Vagina (tissue), 2 donors: ENCODE measurements at regions not wholly inside any gene's neighbourhood (a gene's known extent, or its start where the extent isn't known, plus 50 kb on each side); places are given as distances from the start of the nearest gene placed in this dataset.

Source experiments
- DNase-seq, 2 donors: peaks; one replicate each; pipeline ENCODE4 v3.0.0-alpha.2; 2017; ENCODE audit errors: extremely low spot score in 2 of 2
- H3K27ac ChIP-seq: fragments of 200-600 bp; sonication (generic); one replicate; pipeline ENCODE4 v1.5.1; 2019
- H3K27me3 ChIP-seq: fragments of 200-600 bp; sonication (generic); one replicate; pipeline ENCODE4 v1.5.1; 2019
- H3K36me3 ChIP-seq, 2 donors: fragments of 200-600 bp; sonication (generic); one replicate each; pipeline ENCODE4 v1.5.1; 2017 to 2019
- H3K4me1 ChIP-seq: fragments of 200-600 bp; sonication (generic); one replicate; pipeline ENCODE4 v1.5.1; 2019
- H3K4me3 ChIP-seq, 2 donors: fragments of 200-600 bp; sonication (generic); 1 replicate in 1 of 2; 2 replicates in 1 of 2; pipeline ENCODE4 v1.5.1; 2016 to 2019
- H3K9me3 ChIP-seq: fragments of 200-600 bp; sonication (generic); one replicate; pipeline ENCODE4 v1.5.1; 2019
- CTCF ChIP-seq, 3 experiments: fragments of 450-650 bp in 2 of 3; fragments of 200-600 bp in 1 of 3; sonication (generic) in 1 of 3; IDR thresholded peaks; one replicate each; pipeline ENCODE4 v1.5.1; 2017 to 2019; ENCODE audit warnings: antibody characterized with exemption in 3 of 3, mild to moderate bottlenecking in 2 of 3, moderate library complexity in 2 of 3
- POLR2A ChIP-seq, 2 donors: fragments of 450-650 bp; IDR thresholded peaks; one replicate each; pipeline ENCODE4 v1.6.1; 2017; ENCODE audit warnings: antibody characterized with exemption in 2 of 2, mild to moderate bottlenecking in 2 of 2, moderate library complexity in 2 of 2
- POLR2AphosphoS5 ChIP-seq, 2 donors: sonication (generic); formaldehyde crosslinking; IDR thresholded peaks; one replicate each; pipeline ENCODE4 v1.9.0; 2017; ENCODE audit warnings: antibody characterized with exemption in 2 of 2, mild to moderate bottlenecking in 2 of 2, low read depth in 1 of 2; ENCODE audit not compliant: insufficient read depth in 1 of 2
- intact Hi-C: fragments of 100-400 bp; cut with DNase I; formaldehyde crosslinking; loops from one replicate; pipeline ENCODE4 v1.15.1; 2023

DNA sequence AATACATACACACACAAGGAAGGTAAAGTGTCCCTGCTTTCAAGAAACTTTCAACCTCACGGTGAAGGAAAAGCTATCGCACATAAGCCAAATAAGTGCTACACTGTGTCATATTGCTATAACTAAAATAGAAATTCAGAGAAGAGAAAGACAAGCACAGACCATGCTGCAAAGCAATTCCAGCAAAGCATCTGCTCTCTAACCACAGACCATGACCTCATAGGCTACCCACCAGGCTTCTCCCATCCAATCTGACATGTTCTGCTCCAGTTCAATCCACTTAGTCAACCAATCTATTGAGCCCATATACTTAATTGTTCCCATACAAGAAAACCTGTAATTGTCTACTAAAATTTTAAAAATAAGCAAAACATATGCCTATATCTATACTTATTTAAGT lies 211.3 kb downstream of the BARHL2 start:
- no peak for DNase-seq
- TF ChIP-seq CTCF (IDR thresholded peaks at IDR 0.05): no peak
- TF ChIP-seq POLR2AphosphoS5 (IDR thresholded peaks at IDR 0.05; ENCODE audit: insufficient read depth in 1 of 2, low read depth in 1 of 2): no peak
- TF ChIP-seq POLR2A (IDR thresholded peaks at IDR 0.05): no peak
- intact Hi-C loops: no loop called here

DNA sequence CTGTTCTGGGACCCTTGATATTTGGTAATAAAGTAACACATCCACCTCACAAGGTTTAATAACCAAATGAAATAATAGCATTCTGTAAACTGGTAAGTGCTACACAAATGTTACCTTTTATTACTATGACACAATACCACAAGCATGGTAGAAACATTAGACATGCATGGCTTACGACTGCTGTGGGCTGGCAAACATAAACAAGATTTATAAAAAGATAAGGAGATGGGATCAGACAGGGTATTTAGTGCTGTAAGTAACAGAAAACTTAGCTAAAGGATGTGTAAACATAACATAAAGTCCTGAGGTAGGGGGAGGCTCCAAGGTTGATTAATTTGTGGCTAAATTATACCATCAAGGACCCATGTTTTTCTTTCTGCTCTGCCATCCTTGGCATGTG lies 212.6 kb downstream of the BARHL2 start:
- no peak overlapping the region for H3K27ac ChIP-seq
- H3K27me3 ChIP-seq: no peaks in the 10 kb centered on the region
- DNase-seq: no peak
- intact Hi-C loops: no loop called here
- no peaks in the 10 kb centered on the region for H3K4me1 ChIP-seq
- no peak overlapping the region for H3K4me3 ChIP-seq
- no peaks in the 10 kb centered on the region for H3K9me3 ChIP-seq
- TF ChIP-seq CTCF (IDR thresholded peaks at IDR 0.05) (no peak), POLR2A (IDR thresholded peaks at IDR 0.05) (no peak), POLR2AphosphoS5 (IDR thresholded peaks at IDR 0.05; ENCODE audit: insufficient read depth in 1 of 2, low read depth in 1 of 2) (no peak)
- no peaks in the 10 kb centered on the region for H3K36me3 ChIP-seq

More for the DNA sequence above, 211.3 kb downstream of the BARHL2 start:
- Histone ChIP-seq H3K4me1 (no peaks in the 10 kb centered on the region), H3K27me3 (no peaks in the 10 kb centered on the region), H3K36me3 (no peaks in the 10 kb centered on the region), H3K9me3 (no peaks in the 10 kb centered on the region), H3K4me3 (no peak overlapping the region), H3K27ac (no peak overlapping the region)

DNA sequence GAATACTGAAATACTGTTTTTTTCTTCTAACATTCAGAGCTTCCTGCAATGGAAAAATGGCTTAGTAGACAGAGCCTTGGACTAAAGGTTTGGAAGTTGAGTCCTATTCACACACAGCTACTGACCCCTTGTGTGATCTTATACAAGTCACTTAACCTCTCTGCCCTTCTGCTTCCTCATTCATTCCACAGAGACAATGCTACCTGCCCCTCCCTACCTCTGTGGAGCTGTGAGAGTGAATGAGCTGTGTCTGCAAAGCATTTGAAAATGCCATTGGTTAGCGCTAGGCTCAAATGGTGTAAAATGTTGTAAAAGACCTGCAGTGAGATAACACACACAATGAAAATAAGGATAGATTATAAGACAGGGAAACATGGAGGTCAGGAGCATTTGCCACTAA lies 214.4 kb downstream of the BARHL2 start:
- Histone ChIP-seq H3K9me3 (no peaks in the 10 kb centered on the region), H3K36me3 (no peaks in the 10 kb centered on the region), H3K4me3 (no peak overlapping the region), H3K27ac (no peak overlapping the region), H3K4me1 (no peaks in the 10 kb centered on the region), H3K27me3 (no peaks in the 10 kb centered on the region)
- no peak for DNase-seq
- TF ChIP-seq CTCF (IDR thresholded peaks at IDR 0.05) (no peak), POLR2AphosphoS5 (IDR thresholded peaks at IDR 0.05; ENCODE audit: insufficient read depth in 1 of 2, low read depth in 1 of 2) (no peak), POLR2A (IDR thresholded peaks at IDR 0.05) (no peak)
- intact Hi-C loops: no loop called here

GRCh38 chr1:90502194-90502593 lies 214.9 kb downstream of the BARHL2 start:
- no peak for TF ChIP-seq CTCF (IDR thresholded peaks at IDR 0.05)
- DNase-seq: no peak
- no peaks in the 10 kb centered on the region for H3K27me3 ChIP-seq
- no peaks in the 10 kb centered on the region for H3K9me3 ChIP-seq
- intact Hi-C loops: no loop called here
- no peaks in the 10 kb centered on the region for H3K4me1 ChIP-seq
- H3K27ac ChIP-seq: no peak overlapping the region
- no peak overlapping the region for H3K4me3 ChIP-seq
- H3K36me3 ChIP-seq: no peaks in the 10 kb centered on the region

DNA sequence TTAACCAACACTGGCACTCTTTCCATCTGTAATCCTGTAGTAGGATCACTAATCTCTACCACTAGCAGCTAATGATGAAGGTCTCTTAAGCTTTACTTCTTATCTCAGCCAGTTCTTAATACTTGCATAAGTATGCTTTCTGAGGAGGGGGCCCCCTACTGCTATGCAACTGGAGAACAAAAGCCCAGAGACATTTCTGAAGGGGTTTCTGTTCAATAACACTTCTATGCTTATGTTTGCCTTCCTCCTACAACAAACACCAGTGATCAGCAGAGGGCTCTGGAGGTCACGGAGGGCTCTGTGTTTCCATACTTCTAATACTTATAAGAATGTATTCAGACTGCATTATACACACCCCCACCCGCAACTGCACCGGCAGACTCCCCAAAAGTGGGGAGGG lies 215.8 kb downstream of the BARHL2 start:
- no peak for DNase-seq
- H3K4me3 ChIP-seq: no peak overlapping the region
- no peaks in the 10 kb centered on the region for H3K4me1 ChIP-seq
- H3K27me3 ChIP-seq: no peaks in the 10 kb centered on the region
- no peaks in the 10 kb centered on the region for H3K36me3 ChIP-seq
- H3K9me3 ChIP-seq: no peaks in the 10 kb centered on the region
- intact Hi-C loops: no loop called here
- TF ChIP-seq POLR2A (IDR thresholded peaks at IDR 0.05) (no peak), POLR2AphosphoS5 (IDR thresholded peaks at IDR 0.05; ENCODE audit: insufficient read depth in 1 of 2, low read depth in 1 of 2) (no peak), CTCF (IDR thresholded peaks at IDR 0.05) (no peak)
- H3K27ac ChIP-seq: no peak overlapping the region
